HCT116 (cell line): ENCODE measurements at regions not wholly inside any gene's neighbourhood (a gene's known extent, or its start where the extent isn't known, plus 50 kb on each side); places are given as distances from the start of the nearest gene placed in this dataset.

Experiments
- ATAC-seq: fragments of 200-7000 bp; cut with Tn5 transposase; 2 replicates; pipeline ENCODE4 v1.9.1; 2020; ENCODE audit warnings: mild to moderate bottlenecking, moderate library complexity
- BruUV-seq: library from RNA; stranded (reverse); fragments of 400-500 nt; replicated peaks from 2 replicates; lab custom pipeline; 2021; lab: Mats Ljungman, UMichigan
- CTCF ChIA-PET: fragments of 300-600 bp; sonication (Branson Sonifier 250); formaldehyde crosslinking; loops from one replicate; lab custom pipeline; 2021; ENCODE audit warnings: antibody characterized with exemption; lab: Charles Lee
- POLR2A ChIA-PET: fragments of 300-600, 350-600 bp; sonication (Branson Sonifier 250); formaldehyde crosslinking; loops from one replicate; lab custom pipeline; 2021; ENCODE audit warnings: antibody characterized with exemption; lab: Charles Lee
- RAD21 ChIA-PET, 2 experiments: fragments of 300-600 bp; sonication (Branson Sonifier 250); formaldehyde crosslinking; loops; one replicate each; lab custom pipeline; 2023; ENCODE audit warnings: low total read pairs in 2 of 2; ENCODE audit not compliant: uncharacterized antibody in 2 of 2, unreplicated experiment in 2 of 2, low non-redundant PET in 1 of 2; lab: Charles Lee
- DNase-seq: peaks from one replicate; pipeline ENCODE4 v3.0.0-alpha.2; 2010; ENCODE audit warnings: low read depth, low spot score
- H2AFZ ChIP-seq: fragments of 200-600 bp; shearing (Covaris generic), sonication (generic); 2 replicates; pipeline ENCODE4 v1.6.1; 2017; ENCODE audit warnings: low read depth, mixed run types, mixed read lengths, antibody characterized with exemption, low read length; ENCODE audit not compliant: poor library complexity, severe bottlenecking
- H3K27ac ChIP-seq: 2 replicates; pipeline ENCODE4 v1.5.1; 2012; ENCODE audit warnings: low read depth, low read length
- H3K27me3 ChIP-seq: fragments of 200-600 bp; sonication (generic); 2 replicates; pipeline ENCODE4 v1.6.1; 2016; ENCODE audit warnings: mixed run types, low read length, mixed read lengths; ENCODE audit not compliant: insufficient read depth
- H3K36me3 ChIP-seq, 2 experiments: fragments of 200-500 bp in 1 of 2; fragments of 200-600 bp in 1 of 2; sonication (Bioruptor generic) in 1 of 2; sonication (generic) in 1 of 2; 2 replicates each; pipeline versions ENCODE4 v1.5.1 to v1.6.1; 2014 to 2016; ENCODE audit warnings: low read length in 2 of 2, inconsistent platforms in 1 of 2, mixed read lengths in 1 of 2, mixed run types in 1 of 2; ENCODE audit not compliant: insufficient read depth in 2 of 2, control insufficient read depth in 1 of 2
- H3K4me1 ChIP-seq, 2 experiments: fragments of 200-600 bp in 1 of 2; sonication (generic) in 1 of 2; 2 replicates each; pipeline versions ENCODE4 v1.5.1 to v1.6.1; 2012 to 2017; ENCODE audit warnings: low read length in 2 of 2, inconsistent platforms in 1 of 2, mild to moderate bottlenecking in 1 of 2, mixed read lengths in 1 of 2, mixed run types in 1 of 2, moderate library complexity in 1 of 2; ENCODE audit not compliant: insufficient read depth in 2 of 2, control insufficient read depth in 1 of 2
- H3K4me2 ChIP-seq: fragments of 200-600 bp; sonication (generic); 2 replicates; pipeline ENCODE4 v1.6.1; 2017; ENCODE audit warnings: mixed run types, low read length, mixed read lengths
- H3K4me3 ChIP-seq, 2 experiments: fragments of 200-600 bp in 1 of 2; sonication (generic) in 1 of 2; replicated peaks in 1 of 2; 2 replicates each; pipeline ENCODE4 v1.5.1; 2011 to 2016; ENCODE audit warnings: low read length in 2 of 2, control low read depth in 1 of 2, low read depth in 1 of 2, mild to moderate bottlenecking in 1 of 2, mixed read lengths in 1 of 2, mixed run types in 1 of 2
- H3K79me2 ChIP-seq: fragments of 200-600 bp; sonication (generic); 2 replicates; pipeline ENCODE4 v1.6.1; 2017; ENCODE audit warnings: mild to moderate bottlenecking, mixed run types, low read length, moderate library complexity, mixed read lengths; ENCODE audit not compliant: insufficient read depth
- H3K9ac ChIP-seq: fragments of 200-600 bp; sonication (generic); 2 replicates; pipeline ENCODE4 v1.6.1; 2016; ENCODE audit warnings: low read length, mixed read lengths
- H3K9me2 ChIP-seq: fragments of 200-600 bp; sonication (generic), shearing (Covaris generic); 2 replicates; pipeline ENCODE4 v1.6.1; 2017; ENCODE audit warnings: mixed run types, mild to moderate bottlenecking, moderate library complexity; ENCODE audit not compliant: insufficient read depth
- H3K9me3 ChIP-seq, 2 experiments: fragments of 200-500 bp in 1 of 2; fragments of 200-600 bp in 1 of 2; sonication (Bioruptor generic) in 1 of 2; sonication (generic) in 1 of 2; 2 replicates each; pipeline ENCODE4 v1.6.1; 2014 to 2017; ENCODE audit warnings: low read length in 2 of 2, mixed read lengths in 2 of 2, inconsistent platforms in 1 of 2, low read depth in 1 of 2, mild to moderate bottlenecking in 1 of 2, mixed run types in 1 of 2, moderate library complexity in 1 of 2; ENCODE audit not compliant: control insufficient read depth in 1 of 2, insufficient read depth in 1 of 2
- H4K20me1 ChIP-seq: fragments of 200-600 bp; sonication (generic), shearing (Covaris generic); 2 replicates; pipeline ENCODE4 v1.6.1; 2017; ENCODE audit warnings: mixed run types, mild to moderate bottlenecking, moderate library complexity; ENCODE audit not compliant: insufficient read depth
- ELF1 ChIP-seq: IDR thresholded peaks from 2 replicates; pipeline ENCODE4 v1.6.1; 2012; ENCODE audit warnings: low read depth, borderline replicate concordance
- EZH2 ChIP-seq: fragments of 200-600 bp; sonication (generic); IDR thresholded peaks from 2 replicates; pipeline ENCODE4 v1.6.1; 2017; ENCODE audit warnings: antibody characterized with exemption, mixed run types
- REST ChIP-seq: IDR thresholded peaks from 2 replicates; pipeline ENCODE4 v1.6.1; 2012; ENCODE audit warnings: low read depth
- SP1 ChIP-seq: IDR thresholded peaks from 2 replicates; pipeline ENCODE4 v1.6.1; 2012; ENCODE audit warnings: low read depth
- SRF ChIP-seq: IDR thresholded peaks from 2 replicates; pipeline ENCODE4 v1.6.1; 2012; ENCODE audit warnings: low read depth
- ZNF274 ChIP-seq: fragments of 200-500 bp; sonication (Bioruptor generic); IDR thresholded peaks from 2 replicates; pipeline ENCODE4 v1.6.1; 2014; ENCODE audit warnings: mild to moderate bottlenecking, low read depth, low read length, inconsistent platforms
- intact Hi-C: fragments of 100-400 bp; cut with micrococcal nuclease; formaldehyde crosslinking; loops from 2 replicates; pipeline ENCODE4 v1.10.0; 2022
- TF ChIP-seq, protein P1 (sequence below), 3 experiments: fragments of 200-600 bp in 1 of 3; sonication (generic) in 1 of 3; IDR thresholded peaks in 2 of 3; conservative IDR thresholded peaks in 1 of 3; 2 replicates each; pipeline ENCODE4 v1.5.1; 2012 to 2017; ENCODE audit warnings: low read depth in 2 of 3, low read length in 2 of 3, antibody characterized with exemption in 1 of 3, borderline replicate concordance in 1 of 3, control low read depth in 1 of 3, mild to moderate bottlenecking in 1 of 3, mixed read lengths in 1 of 3, mixed run types in 1 of 3, moderate library complexity in 1 of 3; ENCODE audit not compliant: insufficient read depth in 1 of 3

GRCh38 chr13:78770601-78771000 is 111.6 kb upstream of the OBI1 start:
- no peaks in the 10 kb centered on the region for H3K4me1 ChIP-seq
- TF ChIP-seq SP1 (no peak), ZNF274 (no peak)
- TF ChIP-seq, all 23 proteins: peak for 0
- Histone ChIP-seq H3K4me2 (no peak overlapping the region), H3K36me3 (no peaks in the 10 kb centered on the region), H3K9me3 (no peaks in the 10 kb centered on the region), H3K79me2 (no peaks in the 10 kb centered on the region), H3K27me3 (peaks cover 41% of the 10 kb centered on the region), H3K27ac (no peak overlapping the region), H3K9ac (no peak overlapping the region), H4K20me1 (no peaks in the 10 kb centered on the region), H2AFZ (no peak overlapping the region), H3K9me2 (no peaks in the 10 kb centered on the region), H3K4me3 (no peak overlapping the region)
- no TSS peak for BruUV-seq
- ChIA-PET RAD21 (no interaction called here), CTCF (no interaction called here), POLR2A (no interaction called here)
- intact Hi-C loops = no loop called here
- DNase-seq (no peak), ATAC-seq (no peak)

DNA sequence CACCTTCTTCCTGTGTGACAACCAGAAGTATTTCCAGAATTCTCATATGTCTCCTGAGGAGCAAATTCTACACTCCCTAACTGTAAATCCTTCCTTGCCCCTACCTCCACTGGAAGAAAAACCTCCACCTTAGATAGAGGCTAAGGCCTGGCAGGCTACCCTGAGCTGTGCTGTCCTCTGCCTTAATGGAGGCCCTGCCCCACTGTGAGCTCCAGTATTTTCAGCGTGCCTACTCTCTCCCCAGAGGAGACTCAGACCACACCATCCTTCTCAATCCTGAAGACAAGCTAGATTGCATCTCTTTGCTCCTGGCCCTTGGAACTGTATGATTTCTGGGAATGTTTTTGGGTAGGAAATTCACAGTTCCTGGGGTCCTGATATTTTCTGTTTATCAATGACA is 110.0 kb upstream of the OBI1 start:
- Histone ChIP-seq H3K4me1 (no peaks in the 10 kb centered on the region), H3K79me2 (no peaks in the 10 kb centered on the region), H3K9me2 (no peaks in the 10 kb centered on the region), H3K4me3 (no peak overlapping the region), H3K27me3 (peaks cover 44% of the 10 kb centered on the region), H2AFZ (no peak overlapping the region), H3K9me3 (no peaks in the 10 kb centered on the region), H3K27ac (no peak overlapping the region), H3K9ac (no peak overlapping the region), H3K36me3 (no peaks in the 10 kb centered on the region), H3K4me2 (no peak overlapping the region), H4K20me1 (no peaks in the 10 kb centered on the region)
- intact Hi-C loops = no loop called here
- DNase-seq = no peak
- no peak for TF ChIP-seq SRF
- TF ChIP-seq, protein P1, sequence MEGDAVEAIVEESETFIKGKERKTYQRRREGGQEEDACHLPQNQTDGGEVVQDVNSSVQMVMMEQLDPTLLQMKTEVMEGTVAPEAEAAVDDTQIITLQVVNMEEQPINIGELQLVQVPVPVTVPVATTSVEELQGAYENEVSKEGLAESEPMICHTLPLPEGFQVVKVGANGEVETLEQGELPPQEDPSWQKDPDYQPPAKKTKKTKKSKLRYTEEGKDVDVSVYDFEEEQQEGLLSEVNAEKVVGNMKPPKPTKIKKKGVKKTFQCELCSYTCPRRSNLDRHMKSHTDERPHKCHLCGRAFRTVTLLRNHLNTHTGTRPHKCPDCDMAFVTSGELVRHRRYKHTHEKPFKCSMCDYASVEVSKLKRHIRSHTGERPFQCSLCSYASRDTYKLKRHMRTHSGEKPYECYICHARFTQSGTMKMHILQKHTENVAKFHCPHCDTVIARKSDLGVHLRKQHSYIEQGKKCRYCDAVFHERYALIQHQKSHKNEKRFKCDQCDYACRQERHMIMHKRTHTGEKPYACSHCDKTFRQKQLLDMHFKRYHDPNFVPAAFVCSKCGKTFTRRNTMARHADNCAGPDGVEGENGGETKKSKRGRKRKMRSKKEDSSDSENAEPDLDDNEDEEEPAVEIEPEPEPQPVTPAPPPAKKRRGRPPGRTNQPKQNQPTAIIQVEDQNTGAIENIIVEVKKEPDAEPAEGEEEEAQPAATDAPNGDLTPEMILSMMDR (IDR thresholded peaks at IDR 0.05 in 2 of 3, conservative IDR thresholded peaks at IDR 0.05 in 1 of 3; ENCODE audit: borderline replicate concordance in 1 of 3, insufficient read depth in 1 of 3, low read depth in 2 of 3, low read length in 2 of 3) = no peak
- TF ChIP-seq ELF1 = no peak
- no peak for TF ChIP-seq REST
- TF ChIP-seq SP1 = no peak
- no peak for TF ChIP-seq EZH2
- POLR2A ChIA-PET = no interaction called here
- CTCF ChIA-PET = no interaction called here
- no TSS peak for BruUV-seq
- RAD21 ChIA-PET = no interaction called here
- no peak for ATAC-seq
